BLaER1 (cell line): ENCODE measurements at regions not wholly inside any gene's neighbourhood (a gene's known extent, or its start where the extent isn't known, plus 50 kb on each side); places are given as distances from the start of the nearest gene placed in this dataset.

Experiments
- H3K27ac ChIP-seq: shearing (Covaris generic); formaldehyde crosslinking; 2 replicates; pipeline ENCODE4 v1.8.1; 2022
- H3K27me3 ChIP-seq: shearing (Covaris generic); formaldehyde crosslinking; 2 replicates; pipeline ENCODE4 v1.8.1; 2022
- H3K36me3 ChIP-seq: shearing (Covaris generic); formaldehyde crosslinking; 2 replicates; pipeline ENCODE4 v1.8.1; 2022
- H3K4me1 ChIP-seq: shearing (Covaris generic); formaldehyde crosslinking; 2 replicates; pipeline ENCODE4 v1.8.1; 2022
- H3K4me2 ChIP-seq: shearing (Covaris generic); formaldehyde crosslinking; 2 replicates; pipeline ENCODE4 v1.8.1; 2022
- H3K4me3 ChIP-seq: shearing (Covaris generic); formaldehyde crosslinking; 2 replicates; pipeline ENCODE4 v1.8.1; 2022
- H3K9ac ChIP-seq: shearing (Covaris generic); formaldehyde crosslinking; 2 replicates; pipeline ENCODE4 v1.8.1; 2022
- H3K9me3 ChIP-seq: shearing (Covaris generic); formaldehyde crosslinking; 2 replicates; pipeline ENCODE4 v1.8.1; 2022
- H4K20me1 ChIP-seq: shearing (Covaris generic); formaldehyde crosslinking; 2 replicates; pipeline ENCODE4 v1.8.1; 2022
- Cebpa-rat ChIP-seq: shearing (Covaris generic); IDR thresholded peaks from 2 replicates; pipeline ENCODE4 v1.8.1; 2022

DNA sequence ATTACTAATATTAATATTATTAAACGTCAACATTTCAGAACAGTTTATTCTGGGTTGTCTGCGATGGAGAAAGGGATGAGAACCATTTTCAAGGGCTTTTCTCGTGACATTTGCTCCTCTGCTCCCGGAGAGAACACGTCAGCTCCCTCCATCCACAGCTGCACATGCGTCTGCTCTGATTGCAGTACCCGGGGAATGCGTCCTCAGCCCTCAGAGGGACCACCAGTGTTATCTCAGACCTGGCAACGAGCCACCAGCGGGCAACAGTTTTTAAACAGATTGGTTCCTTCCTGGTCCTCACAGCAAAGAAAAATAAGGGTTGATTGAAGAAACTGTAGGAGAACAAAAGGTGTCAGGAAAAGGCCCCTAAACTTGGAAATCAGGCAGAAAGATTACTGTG lies 202.2 kb upstream of the ADAMTS9 start:
- H3K9ac ChIP-seq, result no peak overlapping the region
- peaks cover 14% of the 10 kb centered on the region for H3K4me1 ChIP-seq

DNA sequence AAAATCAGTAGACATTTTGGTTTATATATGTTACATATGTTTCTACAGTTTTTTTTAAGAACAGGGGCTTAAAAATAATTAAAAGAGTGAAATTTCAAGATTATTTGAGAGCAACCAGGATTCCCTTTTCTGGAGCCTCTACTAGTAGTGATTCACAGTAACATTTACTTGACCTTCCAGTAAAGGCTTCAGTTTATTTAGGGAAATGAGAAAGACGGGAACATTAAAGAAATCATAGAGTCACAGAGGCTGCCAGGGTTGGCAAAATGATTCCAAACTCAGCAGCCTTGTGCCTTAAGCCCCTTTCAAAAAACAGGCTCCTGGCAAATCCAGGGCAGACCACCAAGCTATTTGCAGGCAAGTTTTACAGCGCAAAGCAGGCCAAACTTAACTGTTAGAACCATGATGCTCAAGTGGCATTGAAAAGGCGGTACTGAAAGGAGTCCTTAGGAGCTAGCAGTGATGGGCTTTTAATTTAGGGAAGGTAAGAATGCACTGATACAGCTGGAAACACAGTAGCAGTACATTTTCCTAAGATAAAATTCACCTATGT lies 201.1 kb upstream of the ADAMTS9 start:
- no peak overlapping the region for H3K9ac ChIP-seq
- no peak overlapping the region for H3K27ac ChIP-seq
- no peak overlapping the region for H3K4me3 ChIP-seq
- no peaks in the 10 kb centered on the region for H3K27me3 ChIP-seq
- TF ChIP-seq Cebpa-rat, result no peak
- no peak overlapping the region for H3K4me2 ChIP-seq
- H4K20me1 ChIP-seq, result no peaks in the 10 kb centered on the region
- H3K4me1 ChIP-seq, result peaks cover 14% of the 10 kb centered on the region
- no peaks in the 10 kb centered on the region for H3K36me3 ChIP-seq
- H3K9me3 ChIP-seq, result peaks cover 10% of the 10 kb centered on the region

More for the DNA sequence above, 202.2 kb upstream of the ADAMTS9 start:
- Histone ChIP-seq H3K4me2 (peak overlapping the region; percentile 52), H3K4me3 (no peak overlapping the region), H3K36me3 (no peaks in the 10 kb centered on the region), H3K27ac (no peak overlapping the region), H3K9me3 (peaks cover 10% of the 10 kb centered on the region), H4K20me1 (no peaks in the 10 kb centered on the region), H3K27me3 (no peaks in the 10 kb centered on the region)
- TF ChIP-seq Cebpa-rat, result no peak

DNA sequence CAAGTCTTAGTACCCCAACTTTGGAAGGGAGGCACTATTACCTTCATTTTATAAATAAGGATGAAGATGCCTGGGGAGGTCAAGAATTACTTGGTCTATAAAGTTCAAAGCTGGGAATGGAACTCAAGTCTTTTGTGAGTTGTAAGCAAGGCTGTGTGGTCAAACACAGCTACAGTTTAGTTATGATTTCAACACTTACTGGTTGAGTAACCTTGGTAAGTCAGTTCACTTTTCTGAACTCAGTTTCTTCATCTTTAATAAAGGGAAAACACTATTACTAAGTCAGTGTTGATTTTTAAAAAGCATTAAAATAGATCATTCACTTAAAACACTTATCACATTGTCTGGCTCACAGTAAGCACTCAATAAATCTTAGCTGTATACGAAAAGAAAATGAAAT lies 200.4 kb upstream of the ADAMTS9 start:
- no peaks in the 10 kb centered on the region for H4K20me1 ChIP-seq
- H3K27me3 ChIP-seq, result no peaks in the 10 kb centered on the region
- no peak overlapping the region for H3K4me3 ChIP-seq
- H3K4me1 ChIP-seq, result peaks cover 14% of the 10 kb centered on the region
- H3K9me3 ChIP-seq, result peaks cover 10% of the 10 kb centered on the region
- no peak overlapping the region for H3K4me2 ChIP-seq
- H3K36me3 ChIP-seq, result no peaks in the 10 kb centered on the region
- TF ChIP-seq Cebpa-rat, result no peak
- H3K9ac ChIP-seq, result no peak overlapping the region
- no peak overlapping the region for H3K27ac ChIP-seq

DNA sequence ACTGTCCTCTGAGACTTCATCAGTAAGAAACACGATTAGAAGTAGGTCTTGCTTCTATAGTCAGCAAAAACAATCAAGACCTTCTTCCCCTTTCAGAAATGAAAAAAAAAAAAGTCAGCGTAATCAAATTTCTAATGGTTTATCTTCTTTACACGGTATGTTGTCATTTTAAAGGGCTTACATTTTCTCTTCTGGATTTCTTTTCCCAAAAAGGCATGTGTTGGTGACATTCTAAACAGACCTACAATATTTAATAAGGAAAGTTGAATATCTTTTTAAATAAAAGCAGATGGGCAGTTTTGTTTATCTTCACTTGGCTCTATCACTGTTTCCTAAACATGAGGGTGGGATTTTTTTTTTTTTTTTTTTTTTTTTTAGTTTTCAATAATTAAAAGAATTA lies 197.3 kb upstream of the ADAMTS9 start:
- Histone ChIP-seq H3K4me3 (no peak overlapping the region), H3K4me1 (peaks cover 23% of the 10 kb centered on the region), H3K9me3 (peaks cover 24% of the 10 kb centered on the region), H4K20me1 (no peaks in the 10 kb centered on the region), H3K36me3 (no peaks in the 10 kb centered on the region), H3K9ac (no peak overlapping the region), H3K4me2 (no peak overlapping the region), H3K27me3 (no peaks in the 10 kb centered on the region), H3K27ac (no peak overlapping the region)
- no peak for TF ChIP-seq Cebpa-rat

DNA sequence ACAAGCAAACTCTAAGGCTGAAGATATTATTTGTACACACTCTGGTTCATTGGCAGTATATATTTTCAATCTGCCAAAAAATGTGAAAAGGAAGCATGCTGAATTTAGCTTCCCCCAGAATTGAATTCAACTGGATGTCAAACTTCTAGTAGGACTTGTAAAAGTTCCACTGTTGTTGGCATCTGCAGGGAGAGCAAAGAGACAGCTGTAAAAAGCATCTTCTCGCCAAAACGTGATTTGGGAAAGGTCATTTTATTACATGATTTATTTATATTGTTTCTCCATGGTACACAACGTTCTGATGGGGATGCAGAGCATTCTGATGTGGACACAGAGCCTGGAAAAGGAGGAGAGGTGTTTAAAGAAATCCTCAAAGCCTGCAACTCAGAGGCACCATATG lies 196.7 kb upstream of the ADAMTS9 start:
- H3K27ac ChIP-seq, result no peak overlapping the region
- no peaks in the 10 kb centered on the region for H3K27me3 ChIP-seq
- H3K9me3 ChIP-seq, result peaks cover 24% of the 10 kb centered on the region
- no peak for TF ChIP-seq Cebpa-rat
- peaks cover 18% of the 10 kb centered on the region for H3K4me1 ChIP-seq
- H3K4me2 ChIP-seq, result no peak overlapping the region
- no peak overlapping the region for H3K9ac ChIP-seq
- no peaks in the 10 kb centered on the region for H4K20me1 ChIP-seq
- no peak overlapping the region for H3K4me3 ChIP-seq
- no peaks in the 10 kb centered on the region for H3K36me3 ChIP-seq

DNA sequence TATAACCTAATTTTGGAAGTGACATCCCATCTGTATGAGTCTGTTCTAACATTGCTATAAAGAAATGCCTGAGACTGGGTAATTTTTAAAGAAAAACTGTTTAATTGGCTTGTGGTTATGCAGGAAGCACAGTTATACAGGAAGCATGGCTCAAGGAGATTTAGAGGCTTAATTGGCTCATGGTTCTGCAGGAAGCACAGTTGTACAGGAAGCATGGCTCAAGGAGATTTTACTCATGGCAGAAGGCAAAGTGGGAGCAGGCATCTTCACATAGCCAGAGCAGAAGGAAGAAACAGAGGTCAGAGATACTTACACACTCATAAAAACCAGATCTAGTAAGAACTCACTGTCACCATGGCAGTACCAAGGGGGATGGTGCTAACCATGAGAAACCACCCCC lies 193.1 kb upstream of the ADAMTS9 start:
- Histone ChIP-seq H3K27me3 (no peaks in the 10 kb centered on the region), H4K20me1 (no peaks in the 10 kb centered on the region), H3K4me2 (peak overlapping the region; percentile 47), H3K27ac (peak overlapping the region; percentile 32; the same call in 1 of the 2 replicates), H3K4me1 (peaks cover 15% of the 10 kb centered on the region), H3K4me3 (no peak overlapping the region; the same call in 1 of the 2 replicates), H3K36me3 (no peaks in the 10 kb centered on the region), H3K9ac (no peak overlapping the region), H3K9me3 (peaks cover 24% of the 10 kb centered on the region)
- TF ChIP-seq Cebpa-rat, result no peak

DNA sequence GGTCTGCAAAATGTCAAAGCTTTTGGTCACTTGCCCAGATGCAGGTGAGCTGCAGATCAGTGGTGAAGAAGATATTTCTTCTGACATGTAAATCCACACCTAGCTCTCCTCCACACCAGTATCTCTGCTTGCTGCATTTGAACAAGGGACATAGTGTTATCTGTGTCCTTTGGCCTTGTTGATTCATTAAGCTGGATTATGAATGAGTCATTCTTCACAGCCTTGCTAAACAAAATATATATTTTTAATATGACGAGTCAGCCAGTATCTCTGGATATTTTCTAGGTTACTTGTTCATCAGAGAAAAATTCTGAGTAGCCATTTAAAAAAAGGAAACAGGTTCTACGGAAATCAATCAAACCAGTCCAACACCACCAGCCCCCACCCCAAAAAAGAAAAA lies 190.6 kb upstream of the ADAMTS9 start:
- H3K9ac ChIP-seq, result no peak overlapping the region
- H3K27me3 ChIP-seq, result no peaks in the 10 kb centered on the region
- TF ChIP-seq Cebpa-rat, result no peak
- no peaks in the 10 kb centered on the region for H3K36me3 ChIP-seq
- H3K4me2 ChIP-seq, result no peak overlapping the region
- H3K4me1 ChIP-seq, result peaks cover 15% of the 10 kb centered on the region
- no peak overlapping the region for H3K27ac ChIP-seq
- no peak overlapping the region for H3K4me3 ChIP-seq
- peaks cover 20% of the 10 kb centered on the region for H3K9me3 ChIP-seq
- no peaks in the 10 kb centered on the region for H4K20me1 ChIP-seq

DNA sequence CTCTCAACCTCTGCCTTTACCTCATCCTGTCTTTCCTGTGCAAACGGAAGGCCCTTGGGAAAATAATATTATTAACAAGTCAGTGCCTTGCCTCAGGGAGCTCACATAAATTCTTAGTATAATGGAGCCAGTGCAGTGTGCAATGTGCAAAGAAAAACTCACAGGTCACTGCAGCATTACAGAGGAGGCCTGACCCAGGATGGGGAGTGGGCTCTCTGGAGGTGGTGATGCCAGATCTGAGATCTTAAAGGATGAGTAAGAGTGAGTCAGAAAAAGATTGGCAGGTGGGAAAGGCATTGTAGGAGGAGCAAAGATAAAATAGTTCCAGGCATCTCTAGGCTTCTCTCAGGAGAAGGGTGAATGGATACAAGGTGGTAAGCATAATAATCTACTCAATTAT lies 185.6 kb upstream of the ADAMTS9 start:
- Histone ChIP-seq H3K27ac (no peak overlapping the region), H3K9ac (no peak overlapping the region), H3K36me3 (no peaks in the 10 kb centered on the region), H3K4me2 (no peak overlapping the region), H3K4me3 (no peak overlapping the region), H3K4me1 (peaks cover 6% of the 10 kb centered on the region; the same call in 1 of the 2 replicates), H4K20me1 (no peaks in the 10 kb centered on the region), H3K27me3 (no peaks in the 10 kb centered on the region), H3K9me3 (0 out of 2 replicates have a peak, but pooled peaks cover 3% of the 10 kb centered on the region)
- TF ChIP-seq Cebpa-rat, result no peak

DNA sequence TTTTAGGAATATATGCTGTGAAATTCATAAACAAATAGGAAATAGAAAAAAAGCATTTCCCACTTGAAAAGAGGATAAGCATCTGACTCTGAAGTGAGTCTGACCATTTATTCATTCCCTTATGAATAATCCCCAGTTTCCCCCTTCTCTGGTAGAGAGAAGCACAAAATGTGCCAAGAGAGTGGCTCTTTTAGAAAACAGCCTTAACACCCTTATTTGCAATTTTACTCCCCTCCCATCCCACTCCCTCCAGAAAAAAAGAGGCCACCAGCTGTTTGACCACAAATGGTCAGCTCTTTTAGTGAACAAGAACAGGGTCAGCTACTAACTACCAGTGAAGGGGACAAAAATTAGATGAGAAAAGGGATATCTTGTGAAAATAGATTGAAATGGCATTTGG lies 184.5 kb upstream of the ADAMTS9 start:
- H4K20me1 ChIP-seq, result no peaks in the 10 kb centered on the region
- H3K9me3 ChIP-seq, result 0 out of 2 replicates have a peak, but pooled peaks cover 3% of the 10 kb centered on the region
- H3K4me2 ChIP-seq, result no peak overlapping the region
- TF ChIP-seq Cebpa-rat, result no peak
- H3K4me3 ChIP-seq, result no peak overlapping the region
- no peaks in the 10 kb centered on the region for H3K36me3 ChIP-seq
- no peaks in the 10 kb centered on the region for H3K27me3 ChIP-seq
- H3K9ac ChIP-seq, result no peak overlapping the region
- no peak overlapping the region for H3K27ac ChIP-seq
- peaks cover 6% of the 10 kb centered on the region; the same call in 1 of the 2 replicates for H3K4me1 ChIP-seq

DNA sequence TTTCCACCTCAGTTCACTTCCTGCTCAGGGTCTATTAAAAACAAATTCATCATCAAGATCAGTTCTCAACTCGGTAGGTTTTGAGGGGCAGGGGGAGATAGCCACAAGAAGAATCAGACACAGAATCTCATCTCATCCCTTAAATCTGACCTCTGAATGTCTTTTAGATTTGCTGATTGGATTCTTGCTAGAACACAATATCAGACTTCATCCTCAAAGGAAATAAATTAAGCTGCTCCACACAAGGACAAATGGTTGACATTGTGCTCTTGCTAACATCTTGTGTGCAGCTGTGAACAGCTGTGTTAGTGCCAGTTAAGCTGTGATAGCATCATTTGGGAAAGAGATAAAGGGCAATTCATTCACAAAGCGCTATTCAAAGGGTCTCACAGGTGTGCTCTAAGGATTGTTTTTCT lies 184.0 kb upstream of the ADAMTS9 start:
- H3K27me3 ChIP-seq, result no peaks in the 10 kb centered on the region
- H3K4me3 ChIP-seq, result no peak overlapping the region
- no peak overlapping the region for H3K9ac ChIP-seq
- no peak overlapping the region for H3K4me2 ChIP-seq
- no peaks in the 10 kb centered on the region for H4K20me1 ChIP-seq
- 0 out of 2 replicates have a peak, but pooled peaks cover 3% of the 10 kb centered on the region for H3K9me3 ChIP-seq
- H3K27ac ChIP-seq, result no peak overlapping the region
- TF ChIP-seq Cebpa-rat, result no peak
- H3K36me3 ChIP-seq, result no peaks in the 10 kb centered on the region
- H3K4me1 ChIP-seq, result peaks cover 6% of the 10 kb centered on the region; the same call in 1 of the 2 replicates
